ENCODE measurements at regions not wholly inside any gene's neighbourhood (a gene's known extent, or its start where the extent isn't known, plus 50 kb on each side); places are given as distances from the start of the nearest gene placed in this dataset.

DNA sequence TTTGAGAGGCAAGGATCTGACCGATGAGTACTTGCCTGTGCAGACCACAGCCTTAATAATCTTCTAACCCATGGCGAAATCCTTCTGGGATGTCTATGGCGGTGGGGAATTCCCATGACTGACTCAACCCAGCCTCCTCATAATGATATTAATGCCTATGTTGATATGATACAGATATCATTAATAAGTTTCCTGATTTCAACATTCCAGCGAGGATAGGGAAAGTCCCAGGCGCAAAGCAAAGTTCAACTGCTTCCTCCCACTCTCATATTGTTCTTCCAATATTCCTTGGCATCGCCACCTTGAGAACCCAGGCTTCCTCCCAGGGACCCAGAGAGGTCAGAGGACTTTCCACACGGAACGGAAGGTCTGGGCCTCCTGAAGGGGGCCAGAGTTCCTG is 110.3 kb upstream of the TMEM45B start:
- no peak overlapping the region for H3K9ac ChIP-seq (ENCODE audit: low read length)
- H3K9me2 ChIP-seq (replicated peaks; ENCODE audit: insufficient read depth, low read length), result no peaks in the 10 kb centered on the region
- H3K9me3 ChIP-seq (ENCODE audit: insufficient read depth, low read length), result no peaks in the 10 kb centered on the region
- no peaks in the 10 kb centered on the region for H3F3A ChIP-seq (ENCODE audit: insufficient read depth)
- H3K36me3 ChIP-seq (ENCODE audit: low read length), result no peaks in the 10 kb centered on the region
- H3K79me2 ChIP-seq (ENCODE audit: insufficient read depth, low read length), result no peaks in the 10 kb centered on the region
- no peak for TF ChIP-seq EZH2phosphoT487 (conservative IDR thresholded peaks at IDR 0.05; ENCODE audit: low read length)
- H3K4me3 ChIP-seq (ENCODE audit: insufficient read depth, low read length, poor library complexity, severe bottlenecking), result no peak overlapping the region
- no peak overlapping the region for H3K27ac ChIP-seq (ENCODE audit: low read depth, low read length)
- no peaks in the 10 kb centered on the region for H3K27me3 ChIP-seq (ENCODE audit: low read length)
- H2AFZ ChIP-seq (ENCODE audit: low read depth, low read length, severe bottlenecking), result no peak overlapping the region
- H4K20me1 ChIP-seq (ENCODE audit: low read depth, low read length), result no peaks in the 10 kb centered on the region
- H3K4me2 ChIP-seq (ENCODE audit: low read depth, low read length, poor library complexity, severe bottlenecking), result no peak overlapping the region

DNA sequence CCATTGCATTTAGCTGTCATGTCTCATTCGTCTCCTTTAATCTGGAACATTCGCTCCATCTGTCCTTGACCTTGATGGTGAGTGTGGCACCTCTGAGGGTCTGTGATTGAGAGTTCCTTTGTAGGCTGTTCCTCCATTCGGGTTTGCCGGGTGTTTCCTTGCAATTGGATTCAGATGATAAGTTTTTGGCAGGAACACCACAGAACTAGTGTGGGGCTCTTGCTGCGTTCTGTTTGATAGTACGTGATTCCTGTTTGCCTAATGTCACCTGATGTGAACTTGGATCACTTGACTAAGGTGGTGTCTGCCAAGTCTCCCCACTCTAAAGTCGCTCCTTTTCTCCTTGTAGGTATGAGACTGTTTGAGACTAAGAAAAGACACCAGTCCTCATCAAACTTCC is 109.7 kb upstream of the TMEM45B start:
- no peaks in the 10 kb centered on the region for H3K9me3 ChIP-seq (ENCODE audit: insufficient read depth, low read length)
- H3K9ac ChIP-seq (ENCODE audit: low read length), result no peak overlapping the region
- no peak overlapping the region for H2AFZ ChIP-seq (ENCODE audit: low read depth, low read length, severe bottlenecking)
- no peaks in the 10 kb centered on the region for H3K79me2 ChIP-seq (ENCODE audit: insufficient read depth, low read length)
- TF ChIP-seq CTCF (IDR thresholded peaks at IDR 0.05; ENCODE audit: insufficient read depth, low read length, poor library complexity, severe bottlenecking), result no peak
- TF ChIP-seq EZH2phosphoT487 (conservative IDR thresholded peaks at IDR 0.05; ENCODE audit: low read length), result no peak
- H3K4me3 ChIP-seq (ENCODE audit: insufficient read depth, low read length, poor library complexity, severe bottlenecking), result no peak overlapping the region
- no peak overlapping the region for H3K4me2 ChIP-seq (ENCODE audit: low read depth, low read length, poor library complexity, severe bottlenecking)
- no peaks in the 10 kb centered on the region for H4K20me1 ChIP-seq (ENCODE audit: low read depth, low read length)
- H3K9me2 ChIP-seq (replicated peaks; ENCODE audit: insufficient read depth, low read length), result no peaks in the 10 kb centered on the region
- no peaks in the 10 kb centered on the region for H3K36me3 ChIP-seq (ENCODE audit: low read length)
- H3K27ac ChIP-seq (ENCODE audit: low read depth, low read length), result no peak overlapping the region
- no peaks in the 10 kb centered on the region for H3K27me3 ChIP-seq (ENCODE audit: low read length)
- H3F3A ChIP-seq (ENCODE audit: insufficient read depth), result no peaks in the 10 kb centered on the region

- no peaks in the 10 kb centered on the region for H3K27me3 ChIP-seq (ENCODE audit: low read length)
- no peak overlapping the region for H3K4me3 ChIP-seq (ENCODE audit: insufficient read depth, low read length, poor library complexity, severe bottlenecking)
- H4K20me1 ChIP-seq (ENCODE audit: low read depth, low read length), result no peaks in the 10 kb centered on the region
- H3K9ac ChIP-seq (ENCODE audit: low read length), result no peak overlapping the region
- H2AFZ ChIP-seq (ENCODE audit: low read depth, low read length, severe bottlenecking), result no peak overlapping the region
- H3K79me2 ChIP-seq (ENCODE audit: insufficient read depth, low read length), result no peaks in the 10 kb centered on the region
- H3K4me2 ChIP-seq (ENCODE audit: low read depth, low read length, poor library complexity, severe bottlenecking), result no peak overlapping the region
- no peaks in the 10 kb centered on the region for H3K9me3 ChIP-seq (ENCODE audit: insufficient read depth, low read length)
- H3F3A ChIP-seq (ENCODE audit: insufficient read depth), result no peaks in the 10 kb centered on the region
- no peak overlapping the region for H3K27ac ChIP-seq (ENCODE audit: low read depth, low read length)
- no peaks in the 10 kb centered on the region for H3K36me3 ChIP-seq (ENCODE audit: low read length)
- TF ChIP-seq EZH2phosphoT487 (conservative IDR thresholded peaks at IDR 0.05; ENCODE audit: low read length) (no peak), CTCF (IDR thresholded peaks at IDR 0.05; ENCODE audit: insufficient read depth, low read length, poor library complexity, severe bottlenecking) (no peak)
- H3K9me2 ChIP-seq (replicated peaks; ENCODE audit: insufficient read depth, low read length), result no peaks in the 10 kb centered on the region
These were observed 105.7 kb upstream of the TMEM45B start for GRCh38 chr11:129709801-129710398.

- no peaks in the 10 kb centered on the region for H3F3A ChIP-seq (ENCODE audit: insufficient read depth)
- H4K20me1 ChIP-seq (ENCODE audit: low read depth, low read length), result no peaks in the 10 kb centered on the region
- H3K9ac ChIP-seq (ENCODE audit: low read length), result no peak overlapping the region
- no peak overlapping the region for H3K4me2 ChIP-seq (ENCODE audit: low read depth, low read length, poor library complexity, severe bottlenecking)
- TF ChIP-seq EZH2phosphoT487 (conservative IDR thresholded peaks at IDR 0.05; ENCODE audit: low read length) (no peak), CTCF (IDR thresholded peaks at IDR 0.05; ENCODE audit: insufficient read depth, low read length, poor library complexity, severe bottlenecking) (no peak)
- no peaks in the 10 kb centered on the region for H3K9me3 ChIP-seq (ENCODE audit: insufficient read depth, low read length)
- H3K27ac ChIP-seq (ENCODE audit: low read depth, low read length), result no peak overlapping the region
- no peak overlapping the region for H3K4me3 ChIP-seq (ENCODE audit: insufficient read depth, low read length, poor library complexity, severe bottlenecking)
- H3K27me3 ChIP-seq (ENCODE audit: low read length), result no peaks in the 10 kb centered on the region
- H2AFZ ChIP-seq (ENCODE audit: low read depth, low read length, severe bottlenecking), result no peak overlapping the region
- H3K36me3 ChIP-seq (ENCODE audit: low read length), result no peaks in the 10 kb centered on the region
- H3K79me2 ChIP-seq (ENCODE audit: insufficient read depth, low read length), result no peaks in the 10 kb centered on the region
- no peaks in the 10 kb centered on the region for H3K9me2 ChIP-seq (replicated peaks; ENCODE audit: insufficient read depth, low read length)
These were observed 105.2 kb upstream of the TMEM45B start for GRCh38 chr11:129710423-129710822.

Measured in SU-DHL-6 (cell line).